ENCODE measurements at regions not wholly inside any gene's neighbourhood (a gene's known extent, or its start where the extent isn't known, plus 50 kb on each side); places are given as distances from the start of the nearest gene placed in this dataset.
"Not testable (repeated sequence)": the region's sequence is repeated elsewhere in the genome, so short reads cannot be mapped to it uniquely, and the experiment has no call there.

DNA sequence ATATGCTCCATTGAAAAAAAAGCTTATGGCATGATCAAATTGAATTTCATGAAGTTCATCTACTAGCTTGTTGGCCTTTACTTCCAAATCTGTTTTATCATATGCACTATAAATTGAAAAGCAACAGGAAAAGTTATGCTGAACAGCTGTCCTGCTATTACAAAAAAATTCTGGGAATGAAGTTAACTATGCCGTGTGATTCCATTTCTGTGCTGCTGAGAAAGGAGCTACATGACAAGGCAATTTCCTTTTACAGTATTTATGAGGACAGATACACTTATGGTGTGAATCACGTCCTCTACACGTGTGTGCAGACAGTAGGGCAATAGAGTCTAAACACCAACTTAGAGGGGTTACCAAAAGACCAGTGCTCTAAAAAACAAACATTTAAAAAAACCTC is 426.5 kb upstream of the AKR1E2 start:
- DNase-seq (ENCODE audit: extremely low read depth in 1 of 2, low read depth in 1 of 2), result no peak

DNA sequence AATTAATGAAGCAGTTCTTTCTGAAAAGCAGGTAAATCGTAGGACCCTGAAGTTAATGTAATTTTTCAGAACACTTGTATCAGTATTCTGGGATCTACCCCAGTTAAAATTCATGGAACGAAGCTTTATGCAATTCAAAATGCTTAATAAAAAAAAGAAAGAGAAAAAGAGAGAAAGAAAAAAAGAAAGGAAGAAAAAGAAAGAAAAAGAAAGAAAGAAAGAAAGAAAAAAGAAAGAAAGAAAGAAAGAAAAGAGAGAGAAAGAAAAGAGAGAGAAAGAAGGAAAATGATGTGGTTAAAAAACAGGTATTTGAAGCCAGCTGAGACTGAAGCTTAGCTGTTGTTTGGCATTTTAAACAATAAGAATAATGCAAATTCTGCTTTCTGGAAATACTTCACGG is 427.4 kb upstream of the AKR1E2 start:
- DNase-seq (ENCODE audit: extremely low read depth in 1 of 2, low read depth in 1 of 2), result no peak

DNA sequence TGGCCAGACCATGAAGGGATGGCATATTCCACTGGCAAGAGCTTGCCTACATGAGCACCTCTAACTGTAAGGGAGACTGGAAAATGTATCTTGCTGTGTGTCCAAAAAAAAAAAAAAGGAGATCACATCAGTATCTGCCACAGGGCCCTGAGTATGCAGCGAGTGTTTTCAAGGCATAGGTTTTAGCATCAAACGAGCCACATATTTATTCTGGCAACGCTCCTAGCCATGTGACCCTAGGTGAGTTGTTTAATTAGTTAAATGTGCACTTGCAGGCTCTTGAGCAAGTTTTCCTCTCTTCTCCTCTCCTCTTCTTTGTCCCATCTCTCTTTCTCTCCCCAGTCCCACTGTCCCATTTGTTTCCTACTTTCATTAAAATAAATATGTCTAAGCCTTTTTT is 428.7 kb upstream of the AKR1E2 start:
- no peak for DNase-seq (ENCODE audit: extremely low read depth in 1 of 2, low read depth in 1 of 2)

DNA sequence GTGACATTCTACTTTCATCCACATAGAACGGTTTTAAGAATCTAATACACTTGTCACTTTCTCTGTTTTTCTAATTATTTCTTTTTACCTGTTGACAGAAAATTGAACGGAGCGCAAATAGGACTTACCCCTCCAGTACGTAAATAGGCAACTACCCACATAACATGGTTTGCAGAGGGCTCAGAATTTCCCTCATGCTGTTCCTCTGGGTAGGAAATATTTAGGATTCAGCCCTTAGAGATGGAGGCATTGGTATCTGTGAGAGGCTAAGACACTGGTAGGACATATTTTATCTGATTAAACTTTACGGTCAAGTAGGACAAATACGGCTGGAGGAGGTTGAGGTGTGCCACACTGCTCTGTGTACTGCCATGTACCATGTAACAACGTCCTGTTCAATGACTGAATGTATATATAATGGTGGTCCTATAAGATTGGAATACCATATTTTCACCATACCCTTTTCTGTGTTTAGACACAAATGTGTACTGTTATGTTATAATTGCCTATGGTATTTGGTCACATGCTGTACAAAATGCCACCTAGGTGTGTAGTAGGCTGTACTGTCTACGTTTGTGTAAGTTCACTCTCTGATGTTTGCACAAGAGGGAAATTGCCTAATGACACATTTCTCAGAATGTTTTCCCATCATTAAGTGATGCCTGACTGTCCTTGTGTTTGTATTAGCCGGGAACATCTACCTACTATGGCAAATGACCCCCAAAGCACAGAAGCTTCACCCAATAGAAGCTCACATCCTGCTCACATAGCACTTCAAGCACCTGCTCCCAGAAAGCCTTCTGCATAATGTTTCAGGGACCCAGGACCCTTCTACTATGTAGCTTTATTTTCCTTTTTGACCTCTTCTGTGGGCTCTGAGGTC is 429.4 kb upstream of the AKR1E2 start:
- no peak for DNase-seq (ENCODE audit: extremely low read depth in 1 of 2, low read depth in 1 of 2)

DNA sequence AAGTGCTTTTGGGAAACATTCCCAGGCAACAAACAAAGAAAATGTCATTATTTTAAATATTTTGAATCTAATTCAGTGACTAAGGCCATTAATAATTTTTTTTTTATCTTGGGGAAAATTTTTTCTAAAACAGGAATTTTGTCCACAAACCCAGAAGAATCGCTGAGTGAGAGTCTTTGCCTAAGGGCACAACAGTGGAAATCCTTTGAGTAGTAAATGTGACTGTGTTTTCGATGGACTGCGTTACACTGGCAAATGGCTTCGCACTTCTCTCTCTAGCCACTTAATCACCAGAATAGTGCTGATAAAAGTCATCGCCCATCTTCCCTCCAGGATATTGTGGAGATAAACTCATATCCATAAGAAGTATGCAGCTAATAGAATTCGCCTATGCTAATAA is 430.3 kb upstream of the AKR1E2 start:
- no peak for DNase-seq (ENCODE audit: extremely low read depth in 1 of 2, low read depth in 1 of 2)

DNA sequence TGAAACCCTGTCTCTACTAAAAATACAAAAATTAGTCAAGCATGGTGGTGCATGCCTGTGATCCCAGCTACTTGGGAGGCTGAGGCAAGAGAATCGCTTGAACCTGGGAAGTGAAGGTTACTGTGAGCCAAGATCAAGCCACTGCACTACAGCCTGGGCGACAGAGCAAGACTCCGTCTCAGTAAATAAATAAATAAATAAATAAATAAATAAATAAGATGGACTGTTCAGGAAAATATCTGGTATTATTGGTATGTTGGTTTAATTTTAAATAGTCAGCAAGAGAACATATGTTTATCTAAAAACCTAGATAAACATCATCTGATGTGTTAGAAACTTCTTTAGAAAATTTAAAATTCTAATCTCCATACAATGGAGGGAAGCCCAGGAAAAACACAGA is 431.6 kb upstream of the AKR1E2 start:
- not testable (repeated sequence) for DNase-seq (ENCODE audit: extremely low read depth in 1 of 2, low read depth in 1 of 2)

DNA sequence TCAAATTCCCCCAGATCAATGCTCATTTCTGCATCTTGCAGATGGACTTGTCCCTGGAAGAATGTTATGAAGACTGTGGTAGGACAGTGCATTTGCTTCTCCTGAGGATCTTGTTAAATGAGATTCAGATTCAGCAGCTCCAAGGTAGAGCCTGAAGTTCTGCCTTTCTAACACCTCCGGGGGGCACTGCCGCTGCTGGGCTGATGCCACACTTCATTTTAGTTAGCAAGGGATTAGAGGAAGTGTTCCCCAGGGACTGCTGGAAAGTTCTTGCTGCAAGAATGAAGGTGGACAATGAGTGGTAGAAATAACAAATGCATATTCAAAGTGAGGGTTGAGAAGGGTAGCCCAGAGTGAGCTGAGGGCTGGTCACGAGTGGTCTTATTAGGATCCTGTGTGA is 434.3 kb upstream of the AKR1E2 start:
- no peak for DNase-seq (ENCODE audit: extremely low read depth in 1 of 2, low read depth in 1 of 2)

DNA sequence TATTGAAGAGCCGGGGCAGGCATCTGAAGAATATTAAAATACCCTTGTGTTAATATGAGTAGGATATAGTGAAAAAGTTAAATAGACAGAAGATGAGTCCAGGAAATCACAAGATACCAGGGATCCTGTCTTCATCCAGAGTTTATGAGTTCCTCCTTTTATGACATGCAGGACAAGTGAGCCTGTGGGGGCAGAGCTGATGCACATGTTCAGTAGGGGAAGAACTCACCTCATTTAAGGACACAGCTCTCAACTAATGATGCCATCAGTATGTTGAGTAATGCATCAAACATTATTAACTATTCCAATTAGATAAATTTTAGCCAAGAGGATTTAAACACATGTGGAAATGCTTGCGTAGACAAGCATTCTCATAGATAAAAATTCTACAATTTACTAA is 435.8 kb upstream of the AKR1E2 start:
- DNase-seq (ENCODE audit: extremely low read depth in 1 of 2, low read depth in 1 of 2), result no peak

DNA sequence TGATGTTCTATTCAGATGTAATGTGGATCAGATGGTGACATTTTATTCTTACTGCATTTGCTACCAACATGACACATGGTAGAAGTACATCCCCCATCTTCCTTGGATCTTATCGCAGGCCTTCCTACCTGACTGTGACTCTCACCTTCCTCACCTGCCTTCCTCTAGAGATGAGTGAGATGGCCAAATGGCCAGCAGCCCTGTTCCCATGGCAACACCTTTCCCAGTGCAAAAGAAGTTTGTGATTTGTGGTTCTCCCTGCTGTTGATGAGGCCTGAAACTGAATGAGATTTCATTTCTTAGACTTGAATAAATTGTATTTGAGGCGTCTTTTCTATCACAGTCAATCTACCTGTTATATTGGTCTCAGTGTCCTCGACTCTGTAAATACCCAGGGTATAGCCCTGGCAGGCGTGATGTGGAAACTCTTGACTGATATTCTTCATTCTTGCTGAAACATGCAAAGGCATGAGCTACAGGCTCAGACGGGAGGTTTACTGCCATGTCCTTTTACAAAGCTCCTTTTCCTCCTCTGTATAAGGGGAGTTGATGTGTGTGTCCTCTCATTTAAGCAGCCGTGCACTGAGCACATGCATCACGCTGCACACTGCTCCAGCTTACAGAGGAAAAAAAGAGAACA is 440.7 kb upstream of the AKR1E2 start:
- DNase-seq (ENCODE audit: extremely low read depth in 1 of 2, low read depth in 1 of 2), result no peak

DNA sequence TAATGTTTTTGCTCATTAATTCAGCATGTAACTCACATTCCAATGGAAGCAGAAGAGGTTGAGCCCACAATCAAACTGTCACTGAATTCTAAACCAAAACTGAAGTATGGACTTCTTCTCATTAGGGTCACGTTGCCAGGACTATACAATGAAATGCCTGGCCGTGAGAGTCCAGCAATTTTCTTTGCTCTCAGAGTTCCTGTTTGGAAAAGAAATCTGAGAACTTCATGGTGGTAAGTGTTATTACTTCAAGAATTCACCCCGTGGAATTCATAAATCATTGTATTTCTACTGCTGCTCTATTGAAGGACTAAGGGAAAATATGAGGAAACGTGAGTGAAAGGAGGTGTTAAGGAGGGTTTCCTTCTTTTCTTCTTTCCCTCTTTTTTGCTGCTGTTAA is 441.8 kb upstream of the AKR1E2 start:
- DNase-seq (ENCODE audit: extremely low read depth in 1 of 2, low read depth in 1 of 2), result no peak

DNA sequence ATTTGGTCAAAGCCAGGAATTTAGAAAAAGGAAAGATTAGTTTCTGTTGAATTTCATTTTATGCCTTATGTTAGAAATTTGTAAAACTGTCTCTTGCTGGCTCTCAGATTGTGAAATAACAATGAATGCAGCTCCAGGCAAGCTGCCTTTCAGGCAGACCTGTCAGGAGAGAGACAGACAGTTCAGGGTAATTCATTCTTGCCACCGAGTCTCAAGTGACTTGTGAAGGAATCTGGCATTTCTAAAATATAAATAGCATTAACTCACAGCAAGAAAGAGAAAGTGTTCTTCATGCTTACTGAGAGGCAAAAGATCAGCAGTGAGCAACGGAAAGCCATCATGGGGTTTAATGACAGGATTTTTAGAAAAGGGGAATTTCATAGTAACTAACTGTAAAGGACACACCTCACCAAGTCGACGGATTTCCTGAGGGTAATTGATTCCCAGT is 442.3 kb upstream of the AKR1E2 start:
- DNase-seq (ENCODE audit: extremely low read depth in 1 of 2, low read depth in 1 of 2), result no peak

DNA sequence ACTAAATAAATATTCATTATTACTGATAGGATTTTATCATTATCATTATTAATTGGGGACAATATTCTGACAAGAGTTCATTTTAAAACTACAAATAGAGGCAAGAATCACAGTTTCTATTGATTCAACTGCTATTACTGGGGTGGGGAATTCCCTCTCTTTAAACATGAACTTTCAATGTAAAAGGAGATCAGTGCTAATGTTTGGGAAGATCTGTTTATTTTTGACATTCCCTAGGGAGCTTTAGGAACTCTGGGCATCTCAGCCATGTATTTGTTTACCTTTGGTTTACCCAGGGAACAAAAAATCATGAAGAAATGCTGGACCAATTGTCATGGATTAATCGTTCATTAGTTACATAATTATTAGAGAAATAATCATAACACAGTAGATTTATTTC is 443.2 kb upstream of the AKR1E2 start:
- DNase-seq (ENCODE audit: extremely low read depth in 1 of 2, low read depth in 1 of 2), result no peak

DNA sequence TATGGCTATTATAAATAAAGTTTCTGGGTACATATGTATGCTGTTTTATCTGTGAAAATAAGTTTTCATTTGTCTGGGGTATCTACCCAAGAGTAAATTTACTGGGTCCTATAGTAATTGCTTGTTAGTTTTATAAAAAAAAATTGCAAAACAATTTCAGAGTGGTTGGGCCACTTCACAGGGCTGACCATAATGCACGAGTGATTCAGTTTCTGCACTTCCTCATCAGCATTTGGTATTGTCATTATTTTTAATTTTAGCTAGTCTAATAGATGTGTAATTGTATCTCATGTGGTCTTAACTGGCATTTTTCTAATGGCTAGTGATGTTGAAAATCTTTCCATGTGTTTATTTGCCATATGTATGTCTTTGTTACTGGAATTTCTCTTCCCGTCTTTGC is 452.4 kb upstream of the AKR1E2 start:
- no peak for DNase-seq (ENCODE audit: extremely low read depth in 1 of 2, low read depth in 1 of 2)

DNA sequence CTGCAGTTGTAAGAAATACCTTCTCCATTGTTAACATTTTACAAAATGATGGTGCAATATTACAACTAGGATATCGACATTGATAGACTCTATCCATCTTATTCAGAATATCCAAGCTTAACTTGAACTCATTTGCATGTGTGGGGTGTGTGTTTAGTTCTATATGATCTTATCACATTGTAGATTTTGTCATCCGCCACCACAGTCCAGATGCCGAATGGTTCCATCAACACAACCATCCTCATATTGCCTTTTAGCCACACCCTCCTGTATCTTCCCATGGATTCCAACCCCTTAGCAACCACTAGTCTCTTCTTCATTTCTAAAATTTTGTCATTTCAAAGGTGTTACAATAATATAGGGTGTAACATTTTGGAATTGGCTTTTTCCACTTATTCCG is 452.9 kb upstream of the AKR1E2 start:
- DNase-seq (ENCODE audit: extremely low read depth in 1 of 2, low read depth in 1 of 2), result no peak

DNA sequence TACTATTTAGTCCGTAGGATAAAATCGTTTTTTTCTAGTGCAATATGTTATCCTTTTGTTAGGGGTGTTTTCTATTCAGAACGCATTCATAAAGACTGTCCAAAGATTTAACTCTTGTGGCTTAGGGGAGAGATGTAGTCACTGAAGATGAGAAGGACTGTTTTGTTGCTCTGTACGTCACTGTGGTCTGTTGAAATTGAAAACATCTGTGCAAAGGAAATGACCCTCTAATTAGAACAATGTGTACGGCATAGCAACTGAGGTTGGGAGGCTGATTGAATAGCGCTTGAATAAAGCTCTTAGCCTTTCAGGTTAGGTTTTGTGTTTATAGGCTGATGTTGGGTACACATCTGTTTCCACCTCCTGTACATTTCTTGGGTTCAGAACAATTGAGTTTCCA is 453.4 kb upstream of the AKR1E2 start:
- DNase-seq (ENCODE audit: extremely low read depth in 1 of 2, low read depth in 1 of 2), result no peak

DNA sequence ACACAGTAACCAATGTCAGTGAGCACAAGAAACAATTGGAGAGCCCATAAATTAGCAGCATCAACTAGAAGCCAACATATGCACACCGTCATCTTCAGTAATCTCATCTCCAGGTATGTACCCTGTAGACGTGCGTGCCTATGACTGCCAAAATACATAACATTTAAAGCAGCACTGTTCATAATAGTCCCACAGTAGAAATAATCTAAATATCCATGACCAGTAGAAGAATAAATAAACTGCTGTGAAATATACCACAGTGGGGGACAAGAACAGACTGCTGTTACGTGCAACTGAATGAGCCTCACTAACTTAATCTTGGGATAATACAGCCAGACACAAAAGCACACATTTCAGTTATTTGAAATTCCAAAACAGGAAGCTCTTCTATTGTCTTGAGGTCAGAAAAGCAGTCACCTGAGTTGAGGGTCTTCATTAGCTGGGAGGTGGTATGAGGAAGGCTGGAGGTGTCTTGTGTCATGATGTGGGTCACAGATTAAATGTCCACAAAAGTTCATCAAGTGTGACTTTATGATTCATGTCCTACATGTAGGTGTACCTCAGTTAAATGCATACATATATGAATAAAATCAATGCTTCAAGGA is 454.2 kb upstream of the AKR1E2 start:
- no peak for DNase-seq (ENCODE audit: extremely low read depth in 1 of 2, low read depth in 1 of 2)

DNA sequence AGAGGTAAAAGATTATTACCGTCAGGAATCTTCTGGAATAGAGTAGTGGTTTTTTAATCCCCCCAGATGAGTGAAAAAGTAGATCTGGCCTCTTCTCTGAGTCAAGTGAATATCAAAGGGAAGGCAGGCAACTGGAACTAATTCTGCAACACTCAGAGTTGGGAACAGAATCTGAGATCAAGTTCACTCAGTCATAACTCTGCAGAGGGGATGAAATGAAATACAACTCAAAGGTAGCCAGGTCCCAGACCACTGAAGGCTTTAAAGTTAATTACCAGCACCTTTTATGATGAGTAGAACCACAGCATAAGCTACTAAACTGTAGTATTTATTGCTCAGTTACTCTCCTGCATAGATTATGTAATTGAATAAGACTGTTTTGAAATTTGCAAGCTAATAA is 455.6 kb upstream of the AKR1E2 start:
- DNase-seq (ENCODE audit: extremely low read depth in 1 of 2, low read depth in 1 of 2), result no peak

DNA sequence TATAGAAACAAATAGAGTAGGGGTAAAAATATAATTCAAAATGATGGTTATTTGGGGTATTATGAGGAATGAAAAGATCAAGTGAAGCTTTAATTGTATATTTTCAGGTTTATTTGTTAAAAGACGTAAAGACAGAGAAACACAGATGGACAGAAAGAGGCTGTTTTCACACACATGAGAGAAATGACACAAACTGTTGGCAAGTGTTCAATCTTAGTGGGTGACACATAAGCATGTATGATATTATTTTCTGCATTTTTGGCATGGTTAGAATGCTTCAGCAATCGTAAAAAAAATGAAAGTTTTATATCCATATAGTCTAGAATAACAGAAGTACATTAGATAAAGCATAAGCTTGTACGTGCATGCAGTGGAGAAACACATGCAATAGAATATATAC is 464.4 kb upstream of the AKR1E2 start:
- no peak for DNase-seq (ENCODE audit: extremely low read depth in 1 of 2, low read depth in 1 of 2)

DNA sequence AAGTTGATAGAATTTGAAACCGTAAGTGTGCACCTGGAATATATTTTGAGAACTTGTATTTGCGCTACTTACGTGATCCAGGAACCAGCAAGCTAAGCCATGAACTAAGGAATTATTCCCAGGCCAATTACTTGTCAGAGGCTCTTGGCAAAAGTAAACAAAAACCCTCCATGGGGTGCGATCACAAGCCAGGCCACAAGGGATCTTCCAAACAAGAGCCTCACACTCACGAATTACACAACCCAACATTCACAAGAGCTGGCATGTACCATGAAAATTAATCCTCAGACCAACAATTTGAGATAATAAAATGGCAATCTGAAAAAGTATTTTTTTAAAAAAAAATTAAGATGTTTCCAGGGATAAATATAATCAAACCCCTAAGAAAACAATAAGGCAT is 467.0 kb upstream of the AKR1E2 start:
- DNase-seq (ENCODE audit: extremely low read depth in 1 of 2, low read depth in 1 of 2), result no peak

DNA sequence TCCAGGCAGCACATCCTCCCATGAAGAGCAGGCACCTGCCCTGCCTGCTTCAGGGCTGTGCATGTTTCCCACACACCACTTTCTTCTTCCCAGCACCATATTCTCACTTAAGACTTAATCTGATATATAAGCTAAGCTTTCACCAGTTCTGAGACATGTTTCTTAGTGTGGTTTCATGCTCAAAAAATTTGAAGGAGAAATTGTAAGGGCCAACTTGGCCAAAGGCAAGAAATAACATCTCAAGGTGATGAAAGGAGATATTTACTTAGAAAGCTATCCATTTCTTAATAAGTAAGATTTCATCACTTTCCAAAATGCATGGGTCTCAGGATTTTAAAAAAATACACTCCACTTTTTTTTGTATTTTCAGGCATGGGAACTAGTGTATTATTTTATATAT is 468.1 kb upstream of the AKR1E2 start:
- no peak for DNase-seq (ENCODE audit: extremely low read depth in 1 of 2, low read depth in 1 of 2)

DNA sequence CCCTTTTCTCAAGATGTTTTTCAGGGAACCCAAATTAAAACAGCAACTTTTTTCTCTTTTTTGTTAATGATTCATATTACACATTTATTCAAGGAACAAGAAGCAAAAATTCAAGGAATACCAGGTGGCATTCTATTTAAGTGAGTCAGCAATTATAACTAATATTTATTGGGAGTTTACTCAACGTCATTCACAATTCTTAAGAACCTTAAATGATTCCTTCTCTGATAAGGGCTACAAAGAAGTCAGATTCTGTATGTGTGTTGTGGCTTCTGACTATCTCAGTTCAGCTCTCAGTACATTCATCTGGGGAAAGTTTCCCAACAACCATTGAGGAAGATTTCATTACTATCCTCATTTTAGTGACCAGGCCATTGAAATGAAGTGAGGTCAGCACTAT is 470.7 kb upstream of the AKR1E2 start:
- DNase-seq (ENCODE audit: extremely low read depth in 1 of 2, low read depth in 1 of 2), result no peak

DNA sequence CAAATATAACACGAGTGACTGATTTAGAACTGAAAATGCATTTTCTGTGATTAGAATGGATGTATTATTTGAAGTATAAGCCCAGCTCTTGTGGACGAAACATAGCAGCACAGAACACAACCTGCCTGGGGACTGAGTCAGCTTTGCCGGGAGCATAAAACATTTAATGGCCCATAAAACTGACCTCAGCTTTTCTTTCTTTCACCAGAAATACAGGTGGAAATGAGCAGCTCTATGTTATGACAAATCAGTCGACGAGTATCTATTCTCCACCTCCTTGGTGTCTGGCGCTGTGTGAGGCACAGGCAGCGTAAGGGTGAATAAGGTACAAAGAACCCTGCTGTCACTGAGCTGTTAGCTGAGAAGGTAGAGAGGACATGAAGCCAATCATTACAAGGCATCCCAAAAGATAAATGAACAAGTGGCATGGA is 471.6 kb upstream of the AKR1E2 start:
- no peak for DNase-seq (ENCODE audit: extremely low read depth in 1 of 2, low read depth in 1 of 2)

All from stimulated activated CD8-positive, alpha-beta memory T cell treated with anti-CD3 and anti-CD28 coated beads, Interleukin-7, amount 100 ng/mL, for 48 hours (primary cell).